SH-SY5Y (cell line): ENCODE measurements at regions not wholly inside any gene's neighbourhood (a gene's known extent, or its start where the extent isn't known, plus 50 kb on each side); places are given as distances from the start of the nearest gene placed in this dataset.

Experiments
- GATA2 ChIP-seq: IDR thresholded peaks from 2 replicates; pipeline ENCODE4 v1.6.1; 2011; ENCODE audit warnings: mild to moderate bottlenecking, low read depth, low read length
- GATA3 ChIP-seq: IDR thresholded peaks from 2 replicates; pipeline ENCODE4 v1.6.1; 2011; ENCODE audit warnings: low read depth, mild to moderate bottlenecking, low read length, moderate library complexity

GRCh38 chr17:36818134-36818825 lies 119.0 kb upstream of the LHX1 start:
- no peak for TF ChIP-seq GATA2
- TF ChIP-seq GATA3: no peak

- no peak for TF ChIP-seq GATA2
- TF ChIP-seq GATA3: no peak
Measured at GRCh38 chr17:36823850-36824677, 113.2 kb upstream of the LHX1 start.

DNA sequence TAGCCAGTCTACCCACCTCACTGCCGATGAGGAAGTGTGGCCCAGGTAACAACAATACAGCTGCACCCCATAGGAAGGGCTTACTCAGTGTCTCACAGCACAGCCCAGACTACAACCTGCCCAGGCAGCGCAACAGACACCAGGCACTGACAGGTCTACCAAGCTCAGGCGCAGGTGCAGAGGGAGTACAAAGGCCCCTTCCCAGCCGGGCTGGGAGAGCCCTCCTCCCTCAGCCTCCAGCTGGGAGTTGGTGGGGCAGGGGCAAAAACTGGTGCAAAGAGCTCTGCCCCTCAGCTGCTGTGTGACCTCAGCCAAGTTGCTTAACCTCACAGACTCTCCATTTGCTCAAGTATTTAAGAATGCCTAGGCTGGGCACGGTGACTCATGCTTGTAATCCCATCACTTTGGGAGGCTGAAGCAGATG lies 112.6 kb upstream of the LHX1 start:
- no peak for TF ChIP-seq GATA2

GRCh38 chr17:36825113-36825512 lies 112.2 kb upstream of the LHX1 start:
- TF ChIP-seq GATA2: no peak
- no peak for TF ChIP-seq GATA3

DNA sequence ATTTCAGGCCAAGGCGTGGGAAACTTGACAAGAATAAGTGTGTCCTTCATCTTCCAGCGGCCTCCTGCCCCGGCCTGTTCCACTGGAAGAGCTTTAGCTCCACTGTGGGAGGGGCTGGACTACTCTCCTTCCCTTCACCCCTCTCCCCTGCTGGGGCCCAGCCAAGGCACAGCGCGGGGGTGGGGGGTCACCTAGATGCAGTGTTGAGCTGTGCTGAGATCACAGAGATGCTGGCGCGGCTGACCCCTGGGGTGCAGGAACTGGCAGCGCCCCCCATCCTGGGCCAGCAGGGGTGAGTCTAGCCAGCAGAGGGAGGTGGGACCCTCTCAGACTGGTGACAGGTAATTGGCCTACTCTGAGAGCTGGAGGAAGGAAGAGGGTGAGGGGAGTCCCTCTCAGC lies 111.8 kb upstream of the LHX1 start:
- TF ChIP-seq GATA2 (no peak), GATA3 (no peak)

DNA sequence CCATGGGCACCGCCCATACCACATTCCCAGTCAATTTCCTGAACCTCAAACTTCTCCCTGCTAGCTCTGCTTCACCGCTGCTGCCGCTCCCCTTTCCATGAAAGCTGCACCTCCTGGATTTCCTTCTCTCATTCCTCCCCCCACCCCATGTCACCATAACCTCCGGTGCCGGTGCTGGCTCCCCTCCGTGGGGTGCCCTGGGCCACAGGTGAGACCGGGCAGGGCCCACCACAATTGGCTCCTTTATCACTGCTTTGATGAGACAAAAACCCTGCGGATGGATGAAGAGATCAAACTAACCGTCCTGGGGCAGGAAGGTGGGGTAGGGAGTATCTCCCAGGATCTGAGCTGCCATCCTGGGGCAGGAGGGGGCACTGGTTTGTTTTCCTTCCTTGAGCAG lies 111.3 kb upstream of the LHX1 start:
- TF ChIP-seq GATA2 (no peak), GATA3 (no peak)

DNA sequence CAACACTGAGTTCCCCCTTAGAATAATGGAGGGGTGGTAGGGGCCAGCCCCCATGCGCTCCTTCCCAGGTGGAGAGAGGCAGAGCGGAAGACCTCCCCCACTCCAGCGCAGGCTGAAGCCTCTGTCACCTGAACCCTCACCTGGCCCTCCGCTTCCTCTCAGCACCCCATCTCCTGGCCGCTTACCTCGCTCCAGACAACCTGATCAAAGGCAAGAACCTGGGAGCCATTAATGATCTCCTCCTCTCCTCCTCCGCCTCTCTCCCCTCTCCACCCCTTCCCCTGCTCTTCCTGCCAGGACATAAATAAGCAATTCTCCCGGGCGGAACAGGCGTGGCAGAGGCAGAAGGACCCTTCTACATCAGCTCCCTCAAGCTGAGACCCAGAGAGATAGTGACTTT lies 110.2 kb upstream of the LHX1 start:
- TF ChIP-seq GATA3 (no peak), GATA2 (no peak)

- no peak for TF ChIP-seq GATA3
Measured at GRCh38 chr17:36829676-36830075, 107.6 kb upstream of the LHX1 start.

DNA sequence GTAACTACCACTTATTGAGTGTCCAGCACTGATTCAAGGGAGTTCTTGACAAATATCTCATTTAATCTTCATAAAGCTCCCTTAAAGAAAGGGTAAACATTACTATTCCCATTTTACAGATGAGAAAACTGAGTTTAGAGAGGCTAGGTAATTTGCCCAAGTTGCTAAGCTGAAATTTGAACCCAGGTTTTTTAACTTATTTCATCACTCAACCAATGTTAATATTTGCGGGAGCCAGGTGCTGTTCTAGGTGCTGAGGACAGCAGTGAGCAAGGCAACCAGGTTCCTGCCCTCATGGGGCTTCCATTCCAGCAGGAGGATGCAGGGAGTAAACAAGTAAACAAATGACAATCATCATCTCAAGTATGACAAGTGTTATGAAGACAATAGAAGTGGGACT lies 104.0 kb upstream of the LHX1 start:
- TF ChIP-seq GATA2 (no peak), GATA3 (no peak)

DNA sequence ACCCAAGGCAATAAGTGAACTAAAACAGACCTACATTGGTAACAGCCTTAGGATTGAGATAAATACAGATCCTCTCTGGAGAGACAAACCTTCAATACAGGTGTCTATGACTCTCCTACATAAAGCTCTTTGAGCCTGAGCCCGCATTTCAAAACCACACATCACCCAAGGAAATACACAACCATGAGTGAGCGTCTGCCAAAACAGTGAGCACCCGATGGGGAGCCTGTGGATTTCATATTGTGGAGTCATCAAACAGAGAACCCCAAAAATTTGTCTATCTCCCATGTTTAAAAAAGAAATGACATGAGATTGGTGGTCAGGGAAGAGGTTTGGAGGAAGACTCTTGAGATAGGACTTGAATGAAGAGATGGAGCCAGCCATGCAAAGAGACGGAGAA lies 102.2 kb upstream of the LHX1 start:
- no peak for TF ChIP-seq GATA2
- TF ChIP-seq GATA3: no peak

GRCh38 chr17:36837195-36837938 lies 99.9 kb upstream of the LHX1 start:
- TF ChIP-seq GATA2 (no peak), GATA3 (no peak)

DNA sequence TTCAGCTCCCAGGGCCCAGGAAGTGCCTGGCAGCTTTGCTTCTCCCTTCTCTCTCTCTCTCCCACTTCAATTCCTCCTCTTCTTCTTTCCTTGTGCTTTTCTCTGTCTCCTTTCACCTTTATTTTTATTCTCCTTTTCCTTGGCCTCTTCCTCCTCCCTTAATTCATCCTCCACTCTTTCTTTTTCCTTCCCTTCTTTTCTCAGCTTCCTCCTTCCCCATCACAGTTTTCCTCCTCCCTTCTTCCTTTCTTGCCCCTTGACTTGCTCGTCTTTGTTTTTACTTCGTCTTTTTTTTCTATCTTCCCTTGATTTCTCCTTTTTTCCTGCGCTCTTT lies 99.4 kb upstream of the LHX1 start:
- TF ChIP-seq GATA3 (no peak), GATA2 (no peak)

- TF ChIP-seq GATA3 (no peak), GATA2 (no peak)
Measured at GRCh38 chr17:36839256-36839655, 98.0 kb upstream of the LHX1 start.

DNA sequence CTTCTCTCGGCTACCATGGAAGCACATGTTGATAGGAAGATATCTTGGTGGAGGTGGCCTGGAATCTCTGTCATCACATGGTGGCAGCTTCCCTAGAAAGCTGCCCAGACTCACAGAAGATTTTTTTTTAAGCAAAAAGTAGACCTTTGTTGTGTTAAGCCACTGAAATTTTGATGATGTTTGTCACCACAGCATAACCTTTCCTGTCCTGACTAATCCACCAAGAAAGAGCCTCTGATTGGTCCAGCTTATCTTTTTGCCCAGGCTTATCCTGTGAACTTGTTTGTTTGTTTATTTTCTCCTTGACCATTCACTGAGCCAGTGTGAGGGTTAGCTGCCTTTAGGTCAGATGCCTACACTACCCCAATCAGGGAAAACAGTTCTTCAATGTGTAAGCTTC lies 96.5 kb upstream of the LHX1 start:
- TF ChIP-seq GATA3 (no peak), GATA2 (no peak)
